ENCODE measurements at regions not wholly inside any gene's neighbourhood (a gene's known extent, or its start where the extent isn't known, plus 50 kb on each side); places are given as distances from the start of the nearest gene placed in this dataset.
"Not testable (repeated sequence)": the region's sequence is repeated elsewhere in the genome, so short reads cannot be mapped to it uniquely, and the experiment has no call there.

- DNase-seq (ENCODE audit: low read depth in 1 of 2, low spot score in 1 of 2), result not testable (repeated sequence)
Observed at GRCh38 chr10:131557956-131558355, 246.4 kb upstream of the TCERG1L start.

- no peak for DNase-seq (ENCODE audit: low read depth in 1 of 2, low spot score in 1 of 2)
Observed at GRCh38 chr10:131559450-131559911, 248.0 kb upstream of the TCERG1L start.

- DNase-seq (ENCODE audit: low read depth in 1 of 2, low spot score in 1 of 2), result no peak
Observed at GRCh38 chr10:131560166-131560565, 248.6 kb upstream of the TCERG1L start.

GRCh38 chr10:131560706-131561355 lies 249.3 kb upstream of the TCERG1L start:
- no peak for DNase-seq (ENCODE audit: low read depth in 1 of 2, low spot score in 1 of 2)

- no peak for DNase-seq (ENCODE audit: low read depth in 1 of 2, low spot score in 1 of 2)
Observed at GRCh38 chr10:131561897-131562296, 250.4 kb upstream of the TCERG1L start.

GRCh38 chr10:131563411-131563810 lies 251.9 kb upstream of the TCERG1L start:
- DNase-seq (ENCODE audit: low read depth in 1 of 2, low spot score in 1 of 2), result no peak

- DNase-seq (ENCODE audit: low read depth in 1 of 2, low spot score in 1 of 2), result no peak
Observed at GRCh38 chr10:131567279-131568162, 256.0 kb upstream of the TCERG1L start.

DNA sequence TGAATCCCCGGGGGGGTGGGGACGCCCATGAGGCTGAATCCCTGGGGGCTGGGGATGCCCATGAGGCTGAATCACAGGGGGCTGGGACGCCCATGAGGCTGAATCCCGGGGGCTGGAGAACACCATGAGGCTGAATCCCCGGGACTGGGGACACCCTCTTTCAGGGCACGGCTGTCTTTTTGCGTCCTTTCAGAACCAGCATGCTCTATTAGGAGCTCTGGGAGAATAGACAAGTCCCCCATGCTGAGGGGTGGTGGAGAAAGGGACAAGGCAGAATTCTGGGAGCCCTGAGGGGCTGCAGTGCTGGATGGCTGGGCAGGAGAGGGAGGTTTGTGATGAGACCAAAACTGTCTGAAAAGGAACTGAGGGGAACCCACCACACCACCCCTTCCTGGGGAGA lies 257.3 kb upstream of the TCERG1L start:
- no peak for DNase-seq (ENCODE audit: low read depth in 1 of 2, low spot score in 1 of 2)

- no peak for DNase-seq (ENCODE audit: low read depth in 1 of 2, low spot score in 1 of 2)
Observed at GRCh38 chr10:131569851-131570715, 258.6 kb upstream of the TCERG1L start.

DNA sequence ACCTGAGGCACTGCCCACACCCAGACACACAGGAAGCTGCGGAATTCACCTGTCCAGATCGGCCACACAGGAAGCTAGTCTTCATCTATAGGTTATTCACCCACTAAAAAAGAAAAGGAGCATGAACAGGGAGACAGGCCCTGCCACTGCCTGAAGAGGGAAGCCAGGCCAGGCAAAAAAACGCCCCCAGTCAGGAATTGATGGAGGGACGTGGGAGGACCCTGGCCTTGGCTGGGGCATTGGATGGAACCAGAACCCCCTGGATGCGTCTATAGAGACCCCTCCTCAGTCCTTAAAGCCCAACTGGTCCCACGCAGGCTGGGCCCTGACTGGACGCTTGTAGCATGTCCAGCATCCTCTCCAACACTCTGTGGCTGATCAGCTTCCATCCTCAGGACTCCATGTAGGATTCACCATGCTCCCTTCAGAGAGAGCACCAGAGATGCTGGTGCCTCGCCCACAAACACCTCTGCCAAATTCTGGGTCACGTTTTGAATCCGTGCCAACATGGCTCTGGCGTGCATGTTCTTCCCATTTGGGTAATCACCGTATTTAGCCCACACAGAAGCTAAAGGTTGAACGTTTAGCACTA lies 259.3 kb upstream of the TCERG1L start:
- DNase-seq (ENCODE audit: low read depth in 1 of 2, low spot score in 1 of 2), result no peak

GRCh38 chr10:131571346-131571745 lies 259.8 kb upstream of the TCERG1L start:
- DNase-seq (ENCODE audit: low read depth in 1 of 2, low spot score in 1 of 2), result no peak

DNA sequence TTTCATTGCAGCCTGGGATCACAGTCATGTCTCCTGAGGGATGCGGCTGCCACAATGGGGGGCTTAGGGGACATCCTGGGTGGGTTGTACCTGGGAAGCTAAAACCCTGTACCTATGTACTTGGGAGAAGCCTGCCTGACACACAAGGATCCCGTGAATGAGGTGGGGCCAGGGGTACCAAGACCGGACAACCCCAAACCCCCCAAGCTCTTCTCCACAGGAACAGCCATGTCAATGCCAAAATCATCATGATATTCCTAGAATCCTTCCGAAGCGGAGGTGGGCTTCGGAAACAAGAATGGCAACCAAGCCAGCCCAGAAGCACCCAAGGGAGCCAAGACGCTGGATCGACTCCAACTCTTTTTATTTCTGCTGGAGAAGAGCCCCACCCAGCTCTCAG lies 260.3 kb upstream of the TCERG1L start:
- DNase-seq (ENCODE audit: low read depth in 1 of 2, low spot score in 1 of 2), result no peak

DNA sequence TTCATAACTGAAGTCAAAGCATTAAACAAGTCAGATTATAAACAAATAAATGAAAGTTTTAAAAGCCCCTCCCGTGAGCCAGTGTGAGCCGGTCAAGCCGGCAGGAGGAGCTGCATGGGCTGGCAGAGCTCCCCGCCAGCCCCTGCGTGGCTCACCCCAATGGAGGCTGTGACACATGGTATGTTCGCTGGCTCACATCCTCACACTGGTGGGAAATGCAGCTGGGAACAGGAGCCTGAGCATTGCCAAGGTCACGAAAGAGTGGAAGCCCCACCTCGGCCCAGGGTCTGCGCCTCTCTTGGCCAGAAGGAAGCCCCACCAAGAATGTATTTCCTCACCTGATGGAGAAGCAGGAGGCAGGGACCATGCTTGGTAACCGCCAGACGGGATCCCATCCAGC lies 261.7 kb upstream of the TCERG1L start:
- no peak for DNase-seq (ENCODE audit: low read depth in 1 of 2, low spot score in 1 of 2)

GRCh38 chr10:131573707-131574106 lies 262.2 kb upstream of the TCERG1L start:
- DNase-seq (ENCODE audit: low read depth in 1 of 2, low spot score in 1 of 2), result no peak

GRCh38 chr10:131574363-131574706 lies 262.8 kb upstream of the TCERG1L start:
- DNase-seq (ENCODE audit: low read depth in 1 of 2, low spot score in 1 of 2), result no peak

DNA sequence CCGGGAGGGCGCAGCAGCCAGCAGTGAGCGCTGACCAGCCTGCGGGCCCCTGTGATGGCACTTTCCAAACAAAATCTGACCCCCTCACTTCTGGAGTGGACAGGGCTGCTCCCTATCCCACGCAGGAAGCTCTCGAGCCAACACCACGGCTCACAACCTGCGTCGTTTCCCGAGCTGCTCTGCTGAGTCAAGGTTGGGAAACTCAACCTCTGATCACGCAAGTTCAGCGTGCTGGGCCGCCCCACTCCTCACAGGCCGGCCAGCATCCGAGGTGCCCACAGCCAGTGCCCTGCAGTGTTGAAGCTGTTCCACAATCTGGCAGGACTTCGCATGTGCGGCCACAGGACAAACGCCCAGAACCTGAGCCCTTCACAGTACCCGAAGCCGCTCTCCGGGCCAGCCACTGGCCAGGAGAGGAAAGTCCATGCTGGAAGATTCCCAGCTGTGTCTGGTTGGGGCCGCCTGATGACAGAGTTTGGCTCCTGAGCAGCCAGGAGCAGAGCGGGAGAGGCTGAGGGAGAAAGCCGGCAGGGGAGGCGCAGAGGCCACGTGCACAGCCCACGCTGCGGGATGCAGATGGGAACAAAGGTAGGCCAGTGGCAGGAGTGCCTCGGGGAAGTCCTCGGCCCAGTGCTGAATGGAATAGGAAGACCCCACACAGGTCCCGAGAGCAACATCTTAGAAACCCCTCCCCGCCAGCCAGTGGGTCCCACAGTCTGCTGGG lies 263.3 kb upstream of the TCERG1L start:
- DNase-seq (ENCODE audit: low read depth in 1 of 2, low spot score in 1 of 2), result no peak

GRCh38 chr10:131575877-131576276 lies 264.4 kb upstream of the TCERG1L start:
- DNase-seq (ENCODE audit: low read depth in 1 of 2, low spot score in 1 of 2), result no peak

- no peak for DNase-seq (ENCODE audit: low read depth in 1 of 2, low spot score in 1 of 2)
Observed at GRCh38 chr10:131576341-131577177, 265.0 kb upstream of the TCERG1L start.

DNA sequence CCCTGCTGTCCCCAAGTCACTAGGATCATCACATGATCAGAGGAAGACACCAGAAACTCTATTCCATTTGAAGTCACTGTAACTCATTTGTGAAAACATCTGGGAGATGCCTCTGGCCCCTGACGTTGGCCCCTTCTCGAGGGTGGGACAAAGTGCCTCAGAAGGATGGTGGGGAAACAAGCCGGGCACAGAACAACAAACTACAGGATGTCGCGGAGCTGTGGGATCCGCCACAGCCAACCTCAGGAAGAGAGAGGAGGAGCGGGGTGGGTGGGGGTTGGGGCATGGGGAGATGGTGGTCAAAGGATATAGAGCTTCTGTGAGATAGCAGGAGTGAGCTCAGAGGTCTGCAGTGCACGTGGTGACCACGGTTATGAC lies 265.6 kb upstream of the TCERG1L start:
- no peak for DNase-seq (ENCODE audit: low read depth in 1 of 2, low spot score in 1 of 2)
